SK-N-MC (cell line): ENCODE measurements at regions not wholly inside any gene's neighbourhood (a gene's known extent, or its start where the extent isn't known, plus 50 kb on each side); places are given as distances from the start of the nearest gene placed in this dataset.

Experiments
- EZH2 ChIP-seq: fragments of 200-600 bp; sonication (generic); IDR thresholded peaks from one replicate; pipeline ENCODE4 v1.6.1; 2017; ENCODE audit warnings: antibody characterized with exemption
- POLR2AphosphoS5 ChIP-seq: IDR thresholded peaks from 2 replicates; pipeline ENCODE4 v1.6.1; 2012; ENCODE audit warnings: mild to moderate bottlenecking, low read depth, low read length, borderline replicate concordance

DNA sequence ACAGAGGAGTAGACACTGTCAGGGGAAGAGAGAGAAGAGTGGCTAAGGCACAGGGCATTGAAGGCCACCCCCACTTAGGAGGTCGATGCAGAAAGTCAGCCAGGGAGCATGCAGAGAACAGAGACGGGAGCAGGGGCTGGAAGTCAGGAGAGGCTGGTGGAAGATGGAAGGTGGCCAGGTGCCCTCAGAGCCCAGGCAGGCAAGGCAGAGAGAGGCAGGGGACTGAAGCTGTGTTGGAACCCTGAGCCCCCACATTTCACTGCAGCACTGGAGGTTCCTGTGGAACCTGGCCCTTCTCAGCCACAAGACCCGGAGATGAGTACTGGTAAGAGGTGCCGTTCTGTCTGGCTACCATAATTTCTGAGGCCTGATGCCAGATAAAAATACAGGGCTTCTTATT is 238.3 kb upstream of the NCAM1 start:
- no peak for TF ChIP-seq POLR2AphosphoS5
- no peak for TF ChIP-seq EZH2
